ENCODE measurements at regions not wholly inside any gene's neighbourhood (a gene's known extent, or its start where the extent isn't known, plus 50 kb on each side); places are given as distances from the start of the nearest gene placed in this dataset.
"Not testable (repeated sequence)": the region's sequence is repeated elsewhere in the genome, so short reads cannot be mapped to it uniquely, and the experiment has no call there.

DNA sequence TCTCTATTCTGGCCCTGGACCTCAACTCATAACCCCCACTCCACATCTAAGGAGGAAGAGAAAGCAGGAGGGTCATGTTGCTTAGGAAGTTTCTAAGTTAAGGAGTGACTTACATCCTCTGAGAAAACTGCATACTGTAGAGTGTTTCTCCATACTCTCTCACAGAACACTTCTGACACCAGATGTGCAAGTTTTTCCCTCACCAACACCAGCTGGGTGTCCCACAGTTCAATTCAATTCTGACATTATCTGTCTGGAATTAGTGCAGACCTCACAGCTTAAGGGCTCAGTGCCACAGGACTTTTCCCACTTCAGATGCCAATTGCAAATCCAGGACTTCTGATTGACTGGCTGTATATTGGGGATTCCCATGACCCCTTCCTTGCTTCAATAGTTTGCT is 89.0 kb upstream of the SFRP2 start:
- TF ChIP-seq SP1 (IDR thresholded peaks at IDR 0.05) (no peak), HDGF (IDR thresholded peaks at IDR 0.05; ENCODE audit: borderline replicate concordance) (no peak), BHLHE40 (IDR thresholded peaks at IDR 0.05; ENCODE audit: borderline replicate concordance) (no peak), ARNT (IDR thresholded peaks at IDR 0.05) (no peak), CTBP1 (IDR thresholded peaks at IDR 0.05; ENCODE audit: borderline replicate concordance) (no peak), ELF4 (IDR thresholded peaks at IDR 0.05) (no peak)
- ChIA-PET POLR2A (no interaction called here), CTCF (no interaction called here)
- DNase-seq (ENCODE audit: extremely low spot score): no peak

DNA sequence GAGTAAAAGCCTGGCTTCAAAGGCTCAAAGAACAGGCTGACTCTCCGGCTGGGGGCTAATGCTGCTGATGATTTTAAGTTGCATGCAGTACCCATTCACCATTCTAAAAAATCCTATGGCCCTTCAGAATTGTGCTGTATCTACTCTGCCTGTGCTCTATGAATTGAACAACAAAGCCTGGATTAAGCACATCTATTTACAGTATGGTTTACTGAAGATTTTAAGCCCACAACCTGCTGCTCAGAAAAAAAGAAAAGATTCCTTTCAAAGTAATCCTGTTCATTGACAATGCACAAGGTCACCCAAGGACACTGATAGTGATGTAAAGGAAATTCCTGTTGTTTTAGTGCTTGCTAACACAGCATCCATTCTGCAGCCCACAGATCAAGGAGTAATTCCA is 84.9 kb upstream of the SFRP2 start:
- no peak for DNase-seq (ENCODE audit: extremely low spot score)
- ChIA-PET CTCF (no interaction called here), POLR2A (no interaction called here)
- TF ChIP-seq SUZ12 (IDR thresholded peaks at IDR 0.05) (no peak), BHLHE40 (IDR thresholded peaks at IDR 0.05; ENCODE audit: borderline replicate concordance) (no peak), ELF4 (IDR thresholded peaks at IDR 0.05) (no peak), FOXA1 (IDR thresholded peaks at IDR 0.05) (no peak), ARNT (IDR thresholded peaks at IDR 0.05) (no peak), NFRKB (IDR thresholded peaks at IDR 0.05) (no peak), TARDBP (IDR thresholded peaks at IDR 0.05) (no peak), FOXM1 (IDR thresholded peaks at IDR 0.05; ENCODE audit: borderline replicate concordance) (no peak), CTBP1 (IDR thresholded peaks at IDR 0.05; ENCODE audit: borderline replicate concordance) (no peak), SP1 (IDR thresholded peaks at IDR 0.05) (no peak), LEF1 (IDR thresholded peaks at IDR 0.05; ENCODE audit: borderline replicate concordance) (no peak), HDGF (IDR thresholded peaks at IDR 0.05; ENCODE audit: borderline replicate concordance) (no peak), FOXK2 (IDR thresholded peaks at IDR 0.05) (no peak), L3MBTL2 (conservative IDR thresholded peaks at IDR 0.05) (no peak), ZNF384 (IDR thresholded peaks at IDR 0.05) (no peak)
- TF ChIP-seq, protein P1, sequence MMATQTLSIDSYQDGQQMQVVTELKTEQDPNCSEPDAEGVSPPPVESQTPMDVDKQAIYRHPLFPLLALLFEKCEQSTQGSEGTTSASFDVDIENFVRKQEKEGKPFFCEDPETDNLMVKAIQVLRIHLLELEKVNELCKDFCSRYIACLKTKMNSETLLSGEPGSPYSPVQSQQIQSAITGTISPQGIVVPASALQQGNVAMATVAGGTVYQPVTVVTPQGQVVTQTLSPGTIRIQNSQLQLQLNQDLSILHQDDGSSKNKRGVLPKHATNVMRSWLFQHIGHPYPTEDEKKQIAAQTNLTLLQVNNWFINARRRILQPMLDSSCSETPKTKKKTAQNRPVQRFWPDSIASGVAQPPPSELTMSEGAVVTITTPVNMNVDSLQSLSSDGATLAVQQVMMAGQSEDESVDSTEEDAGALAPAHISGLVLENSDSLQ (IDR thresholded peaks at IDR 0.05): no peak

GRCh38 chr4:153866766-153867165 is 77.9 kb upstream of the SFRP2 start:
- CTCF ChIA-PET; DNase-seq (ENCODE audit: extremely low spot score); POLR2A ChIA-PET: not testable (repeated sequence)

DNA sequence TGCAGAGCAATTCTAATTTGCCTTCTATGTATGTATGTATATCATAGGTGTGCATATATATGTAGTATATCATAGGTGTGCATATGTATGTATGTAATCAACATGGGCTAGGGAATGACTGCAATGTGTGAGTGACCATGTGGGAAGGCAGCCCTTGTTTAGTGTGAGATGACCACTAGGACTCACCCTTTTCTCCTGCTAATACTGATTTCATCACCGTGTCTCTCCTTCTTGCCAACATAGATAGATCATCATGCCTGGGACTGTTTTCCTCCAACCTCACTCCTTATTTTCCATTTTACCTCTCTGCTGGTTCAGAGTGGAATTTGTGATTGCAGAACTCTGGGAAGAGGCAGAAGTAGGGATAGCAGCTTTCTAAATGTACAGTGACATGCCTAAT is 63.6 kb upstream of the SFRP2 start:
- POLR2A ChIA-PET: no interaction called here
- DNase-seq (ENCODE audit: extremely low spot score): no peak
- no peak for TF ChIP-seq SUZ12 (IDR thresholded peaks at IDR 0.05)
- TF ChIP-seq, protein P1 (IDR thresholded peaks at IDR 0.05): no peak
- TF ChIP-seq BHLHE40 (IDR thresholded peaks at IDR 0.05; ENCODE audit: borderline replicate concordance): no peak
- CTCF ChIA-PET: no interaction called here

DNA sequence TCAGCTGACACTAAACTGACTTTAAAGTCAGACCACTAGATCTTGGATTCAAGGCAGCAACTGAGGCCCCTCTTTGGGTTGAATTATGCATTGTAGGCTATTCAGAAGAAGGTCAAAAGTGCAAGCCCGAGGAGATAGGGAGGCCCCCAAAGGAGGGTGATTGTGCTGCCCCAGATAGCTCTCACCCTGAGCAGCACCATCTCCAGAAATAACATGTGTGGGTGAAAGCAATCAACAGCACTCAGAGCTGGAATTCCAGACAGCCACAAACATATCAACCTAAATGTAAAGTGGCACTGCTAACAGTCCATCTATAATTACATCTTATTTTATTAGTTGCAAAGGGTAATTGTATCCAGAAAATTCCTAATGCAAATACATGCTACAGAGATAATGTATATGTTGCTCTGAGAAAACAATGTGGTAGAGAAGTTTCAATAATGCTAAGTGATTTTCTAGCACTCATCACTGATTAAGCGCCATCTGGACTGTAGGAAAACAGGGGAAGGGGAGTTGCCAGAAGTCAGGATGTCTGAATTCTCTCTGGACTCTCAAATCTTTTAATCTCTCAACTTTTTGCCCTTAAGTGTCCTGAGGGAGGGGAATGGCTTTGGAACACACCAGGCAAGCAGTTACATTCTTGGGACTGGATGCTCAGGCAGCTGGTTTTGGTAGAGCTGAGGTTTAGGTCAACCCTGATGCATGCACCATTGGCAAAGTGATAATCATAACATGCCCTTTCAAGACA is 61.8 kb upstream of the SFRP2 start:
- ChIA-PET POLR2A (no interaction called here), CTCF (interaction anchor here (0.6 kb wide), 1 partner anchor 89 kb away, joined by 3 read pairs; no protein-coding TSS in a partner anchor)
- TF ChIP-seq L3MBTL2 (conservative IDR thresholded peaks at IDR 0.05) (no peak), FOXM1 (IDR thresholded peaks at IDR 0.05; ENCODE audit: borderline replicate concordance) (no peak), TARDBP (IDR thresholded peaks at IDR 0.05) (no peak), ZNF384 (IDR thresholded peaks at IDR 0.05) (no peak)
- DNase-seq (ENCODE audit: extremely low spot score): no peak

- DNase-seq (ENCODE audit: extremely low spot score): no peak
- ChIA-PET POLR2A (no interaction called here), CTCF (no interaction called here)
- TF ChIP-seq NFRKB (IDR thresholded peaks at IDR 0.05) (no peak), FOXM1 (IDR thresholded peaks at IDR 0.05; ENCODE audit: borderline replicate concordance) (no peak), FOXA1 (IDR thresholded peaks at IDR 0.05) (no peak), HDGF (IDR thresholded peaks at IDR 0.05; ENCODE audit: borderline replicate concordance) (no peak), LEF1 (IDR thresholded peaks at IDR 0.05; ENCODE audit: borderline replicate concordance) (no peak)
Measured at GRCh38 chr4:153844144-153844543, 55.3 kb upstream of the SFRP2 start.
